GM12865 (cell line): ENCODE measurements at regions not wholly inside any gene's neighbourhood (a gene's known extent, or its start where the extent isn't known, plus 50 kb on each side); places are given as distances from the start of the nearest gene placed in this dataset.

Experiments used
- DNase-seq: peaks from one replicate; pipeline ENCODE4 v3.0.0; 2010; ENCODE audit warnings: low read depth
- H3K4me3 ChIP-seq: 2 replicates; pipeline ENCODE4 v1.5.1; 2011; ENCODE audit warnings: mild to moderate bottlenecking, low read depth, low read length, control low read depth
- CTCF ChIP-seq: IDR thresholded peaks from 2 replicates; pipeline ENCODE4 v1.5.1; 2011; ENCODE audit warnings: low read length, control low read depth, low read depth, inconsistent platforms; ENCODE audit not compliant: insufficient read depth; ENCODE audit errors: missing control alignments

- H3K4me3 ChIP-seq: no peak overlapping the region
- no peak for TF ChIP-seq CTCF
- DNase-seq: no peak
These were observed 72.8 kb upstream of the BOD1 start for GRCh38 chr5:173689171-173689736.

- peak; percentile 73 for DNase-seq
- peak; percentile 2 for TF ChIP-seq CTCF
- H3K4me3 ChIP-seq: no peak overlapping the region
These were observed 73.4 kb upstream of the BOD1 start for GRCh38 chr5:173689737-173690360.

- TF ChIP-seq CTCF: no peak
- DNase-seq: no peak
- no peak overlapping the region for H3K4me3 ChIP-seq
These were observed 75.5 kb upstream of the BOD1 start for GRCh38 chr5:173691931-173692330.

GRCh38 chr5:173693670-173694069 is 77.2 kb upstream of the BOD1 start:
- no peak for TF ChIP-seq CTCF
- H3K4me3 ChIP-seq: no peak overlapping the region
- no peak for DNase-seq

- DNase-seq: no peak
- H3K4me3 ChIP-seq: no peak overlapping the region
- TF ChIP-seq CTCF: no peak
These were observed 79.8 kb upstream of the BOD1 start for GRCh38 chr5:173696216-173696615.

GRCh38 chr5:173697931-173698579 is 81.6 kb upstream of the BOD1 start:
- no peak overlapping the region for H3K4me3 ChIP-seq
- TF ChIP-seq CTCF: no peak
- peak; percentile 60 for DNase-seq
